Stomach (tissue), 4 donors: ENCODE measurements at regions not wholly inside any gene's neighbourhood (a gene's known extent, or its start where the extent isn't known, plus 50 kb on each side); places are given as distances from the start of the nearest gene placed in this dataset.

Experiments
- CTCF ChIP-seq, 7 experiments: fragments of 450-650 bp in 4 of 7; fragments of 200-600 bp in 3 of 7; sonication (generic) in 3 of 7; IDR thresholded peaks; one replicate each; pipeline ENCODE4 v1.5.1; 2016 to 2019; ENCODE audit warnings: antibody characterized with exemption in 7 of 7, control low read depth in 2 of 7, mild to moderate bottlenecking in 1 of 7
- EP300 ChIP-seq: sonication (generic); formaldehyde crosslinking; IDR thresholded peaks from one replicate; pipeline ENCODE4 v1.6.1; 2017; ENCODE audit warnings: antibody characterized with exemption
- POLR2A ChIP-seq, 4 donors: fragments of 450-650 bp; IDR thresholded peaks; one replicate each; pipeline ENCODE4 v1.6.1; 2016; ENCODE audit warnings: antibody characterized with exemption in 4 of 4, control low read depth in 2 of 4, mild to moderate bottlenecking in 1 of 4, moderate library complexity in 1 of 4
- POLR2AphosphoS5 ChIP-seq, 3 donors: sonication (generic); formaldehyde crosslinking; IDR thresholded peaks; one replicate each; pipeline ENCODE4 v1.6.1; 2016; ENCODE audit warnings: antibody characterized with exemption in 3 of 3

- TF ChIP-seq POLR2AphosphoS5 (IDR thresholded peaks at IDR 0.05): no peak
- no peak for TF ChIP-seq CTCF (IDR thresholded peaks at IDR 0.05)
- no peak for TF ChIP-seq EP300
- TF ChIP-seq POLR2A (IDR thresholded peaks at IDR 0.05): no peak
These were observed 71.8 kb upstream of the TP53I11 start for GRCh38 chr11:45022294-45023064.
